ENCODE measurements at regions not wholly inside any gene's neighbourhood (a gene's known extent, or its start where the extent isn't known, plus 50 kb on each side); places are given as distances from the start of the nearest gene placed in this dataset.
A peak's percentile ranks its signal among the peaks of the same experiment; 100 is the strongest.

DNA sequence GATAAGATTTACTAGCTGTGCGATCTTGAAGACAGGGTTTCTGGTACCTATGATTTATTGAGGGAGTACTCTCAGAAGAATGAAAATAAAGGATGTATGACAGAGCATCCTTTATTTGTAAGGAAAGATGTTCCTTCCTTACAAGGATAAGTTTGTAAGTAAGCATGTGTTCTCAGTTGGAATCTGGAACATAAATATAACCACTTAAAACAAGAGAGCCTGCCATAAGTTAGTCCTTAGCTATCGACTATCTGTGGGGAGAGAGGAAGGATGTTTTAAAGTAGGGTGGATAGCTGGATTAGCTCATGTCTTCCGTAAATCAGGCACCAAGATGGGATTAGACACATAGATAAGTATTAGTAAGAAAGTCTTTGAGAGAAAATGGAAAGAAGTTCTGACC is 192.6 kb upstream of the CARD18 start:
- no peak for DNase-seq (ENCODE audit: low read depth)

DNA sequence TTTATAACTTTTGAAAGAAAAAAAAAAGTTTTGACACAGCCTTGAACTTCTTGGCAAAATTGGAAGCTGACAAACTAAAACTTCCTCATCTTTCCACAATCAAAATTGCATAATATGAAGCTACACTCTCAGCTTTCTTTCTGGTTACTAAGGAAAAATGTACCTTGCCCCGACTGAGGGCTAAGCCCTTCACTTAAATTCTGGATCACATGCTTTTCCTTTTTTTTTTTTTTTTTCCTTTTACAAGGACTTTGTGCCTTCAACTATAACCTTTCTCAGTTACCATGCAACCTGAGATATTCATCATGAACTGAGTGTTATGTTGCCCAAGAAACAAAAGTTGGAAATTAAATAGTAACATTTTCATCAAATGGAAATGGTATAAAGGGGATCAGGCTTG is 188.5 kb upstream of the CARD18 start:
- DNase-seq (ENCODE audit: low read depth): no peak

DNA sequence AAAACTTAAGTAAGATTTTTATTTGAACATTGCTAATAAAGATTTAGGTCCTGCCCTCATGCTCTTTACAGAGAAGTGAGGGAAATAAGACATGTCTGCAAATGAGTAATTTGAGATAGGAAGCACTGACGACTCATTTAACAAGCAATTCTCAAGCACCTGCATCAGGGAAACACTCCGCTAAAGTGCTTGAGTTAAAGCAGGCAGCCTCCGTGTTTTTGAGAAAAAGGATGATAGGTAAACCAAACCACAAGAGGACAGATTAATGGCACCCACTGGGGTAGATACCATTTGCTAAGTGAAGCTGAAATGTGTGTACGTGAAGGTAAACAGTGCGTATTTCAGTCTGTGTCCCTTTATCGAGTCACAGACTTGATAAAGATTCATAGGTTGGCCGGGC is 184.6 kb upstream of the CARD18 start:
- DNase-seq (ENCODE audit: low read depth): no peak

- DNase-seq (ENCODE audit: low read depth): no peak
Measured at GRCh38 chr11:105321696-105322095, 182.1 kb upstream of the CARD18 start.

- no peak for DNase-seq (ENCODE audit: low read depth)
Measured at GRCh38 chr11:105315287-105315686, 175.7 kb upstream of the CARD18 start.

- DNase-seq (ENCODE audit: low read depth): no peak
Measured at GRCh38 chr11:105312266-105312665, 172.7 kb upstream of the CARD18 start.

DNA sequence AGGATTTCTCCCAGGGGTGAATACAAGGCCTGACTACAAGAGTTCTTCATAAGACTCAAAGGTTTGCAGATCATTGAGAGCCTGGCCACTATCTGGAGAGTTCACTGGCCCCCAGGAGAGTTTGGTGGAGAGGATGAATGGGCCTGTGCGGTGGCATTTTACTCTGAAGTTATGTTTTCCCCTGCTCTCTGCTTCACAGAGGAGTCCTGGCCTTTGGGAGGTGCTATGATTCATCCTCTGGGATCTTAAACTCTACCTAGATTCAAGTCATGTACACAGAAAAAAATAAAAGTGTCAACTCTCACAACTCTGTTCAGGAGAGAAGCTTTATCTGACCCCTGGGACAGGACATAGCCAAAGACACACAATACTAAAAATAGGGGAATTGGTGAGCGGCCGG is 159.1 kb upstream of the CARD18 start:
- DNase-seq (ENCODE audit: low read depth): no peak

DNA sequence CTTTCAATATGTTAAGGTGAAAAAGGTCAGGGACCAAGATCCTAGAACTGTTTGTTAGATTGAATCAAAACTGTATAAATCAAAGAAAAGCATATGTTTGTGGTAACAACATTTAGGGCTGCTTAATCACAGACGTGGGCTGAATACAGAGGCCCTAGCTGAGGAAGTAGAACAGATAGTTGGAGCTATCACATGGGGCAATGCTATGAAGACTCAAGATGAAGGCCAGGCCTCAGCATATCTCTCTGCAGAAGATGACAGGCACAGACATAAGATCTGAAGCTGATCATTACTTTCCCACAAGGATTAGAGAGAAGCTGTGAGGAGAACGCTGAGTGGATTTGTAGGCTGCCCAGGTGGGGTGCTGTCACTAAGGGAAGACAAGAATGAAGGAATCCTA is 158.6 kb upstream of the CARD18 start:
- DNase-seq (ENCODE audit: low read depth): no peak

DNA sequence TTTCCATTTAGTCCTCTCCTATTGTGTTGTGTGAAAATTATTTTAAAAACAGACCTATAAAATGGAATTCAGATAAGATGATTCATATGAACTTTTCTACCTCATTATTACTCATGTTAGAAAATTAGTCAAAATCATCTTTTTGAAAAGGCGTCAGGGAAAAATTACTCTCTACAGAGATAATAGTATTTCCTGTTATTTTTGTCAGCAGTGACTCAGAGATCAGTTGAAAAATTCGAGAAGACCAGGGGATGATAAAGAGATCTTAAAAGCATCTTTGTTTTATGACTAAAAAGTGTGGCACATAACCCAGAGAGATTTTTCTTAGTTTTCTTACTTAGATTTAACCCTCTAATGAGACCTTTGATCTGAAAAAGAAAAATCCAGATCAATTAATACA is 157.9 kb upstream of the CARD18 start:
- peak; percentile 8 for DNase-seq (ENCODE audit: low read depth)

- DNase-seq (ENCODE audit: low read depth): no peak
Measured at GRCh38 chr11:105296806-105297205, 157.2 kb upstream of the CARD18 start.

- no peak for DNase-seq (ENCODE audit: low read depth)
Measured at GRCh38 chr11:105296386-105296785, 156.8 kb upstream of the CARD18 start.

- no peak for DNase-seq (ENCODE audit: low read depth)
Measured at GRCh38 chr11:105282658-105283057, 143.1 kb upstream of the CARD18 start.

- no peak for DNase-seq (ENCODE audit: low read depth)
Measured at GRCh38 chr11:105274631-105275030, 135.1 kb upstream of the CARD18 start.

DNA sequence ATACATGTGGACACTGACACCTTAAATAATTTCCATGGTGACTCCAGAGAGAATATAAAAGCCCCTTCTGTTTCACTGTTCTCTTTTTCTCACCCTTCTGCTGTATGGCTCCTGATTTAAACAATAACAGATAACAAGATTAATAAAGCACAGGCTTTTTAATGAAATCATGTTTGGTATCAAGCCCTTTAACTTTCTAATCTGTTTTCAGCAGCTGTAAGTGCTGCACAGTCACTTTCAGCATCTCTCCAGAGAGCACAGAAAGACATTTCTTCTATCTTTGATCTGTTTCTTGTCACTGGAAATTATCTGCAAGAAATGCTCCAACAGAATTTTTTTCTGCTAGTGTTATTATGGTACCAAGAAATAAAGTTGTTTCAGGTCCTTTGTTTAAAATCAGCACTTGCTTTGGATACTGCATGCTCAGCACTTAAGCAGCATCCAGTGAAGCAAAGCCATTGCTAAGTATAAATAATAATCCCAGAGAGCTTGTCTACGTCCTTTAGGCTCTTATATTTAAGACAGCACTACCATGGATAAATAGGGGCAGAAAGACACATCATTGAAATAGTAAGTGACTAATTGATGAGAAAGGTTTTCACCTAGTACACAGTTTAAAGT is 134.2 kb upstream of the CARD18 start:
- DNase-seq (ENCODE audit: low read depth): no peak

DNA sequence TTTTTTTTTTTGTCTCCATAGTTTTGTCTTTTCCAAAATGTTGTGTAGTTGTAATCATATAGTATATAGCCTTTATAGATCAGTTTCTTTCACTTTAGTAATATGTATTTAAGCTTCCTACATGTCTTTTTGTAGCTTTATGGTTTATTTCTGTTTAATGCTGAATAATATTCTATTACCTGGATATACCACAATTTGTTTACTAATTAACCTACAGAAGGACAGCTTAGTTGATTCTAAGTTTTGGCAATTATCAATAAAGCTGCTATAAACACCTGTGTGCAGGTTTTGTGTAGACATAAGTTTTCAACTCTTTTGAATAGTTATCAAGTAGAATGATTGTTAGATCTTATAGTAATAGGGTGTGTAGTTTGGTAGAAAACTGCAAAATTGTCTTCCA is 130.3 kb upstream of the CARD18 start:
- no peak for DNase-seq (ENCODE audit: low read depth)

DNA sequence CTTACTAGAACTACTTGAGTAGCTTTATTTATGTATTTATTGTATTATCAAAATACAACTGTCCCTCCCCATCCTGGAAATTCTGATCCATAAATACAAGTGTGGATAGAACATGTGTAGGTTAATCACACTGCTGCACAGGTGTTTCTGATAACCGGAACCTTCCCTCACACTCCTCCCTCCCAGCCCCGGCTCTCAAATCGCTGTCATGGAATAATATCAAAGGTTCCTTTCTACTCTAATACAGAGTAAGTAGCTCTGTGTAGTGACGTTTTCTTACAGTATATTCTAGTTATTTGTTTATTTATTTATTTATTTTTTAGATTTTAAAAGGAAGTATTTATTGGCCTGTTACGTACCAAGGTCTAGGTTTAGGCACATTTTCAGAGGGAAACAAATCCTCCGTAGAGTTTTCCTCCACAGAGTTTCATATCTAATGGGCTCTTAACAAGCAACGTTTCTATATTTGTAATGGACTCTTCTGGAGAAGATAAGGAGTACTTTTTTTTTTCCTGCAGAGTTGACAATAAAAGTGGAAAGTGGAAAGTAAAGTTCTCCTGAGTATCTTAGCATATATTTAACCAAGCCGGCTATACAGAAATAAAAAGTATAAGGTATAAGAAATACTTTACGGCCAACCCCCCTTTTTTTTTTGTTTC is 129.0 kb upstream of the CARD18 start:
- DNase-seq (ENCODE audit: low read depth): no peak

GRCh38 chr11:105265845-105266244 is 126.3 kb upstream of the CARD18 start:
- no peak for DNase-seq (ENCODE audit: low read depth)

DNA sequence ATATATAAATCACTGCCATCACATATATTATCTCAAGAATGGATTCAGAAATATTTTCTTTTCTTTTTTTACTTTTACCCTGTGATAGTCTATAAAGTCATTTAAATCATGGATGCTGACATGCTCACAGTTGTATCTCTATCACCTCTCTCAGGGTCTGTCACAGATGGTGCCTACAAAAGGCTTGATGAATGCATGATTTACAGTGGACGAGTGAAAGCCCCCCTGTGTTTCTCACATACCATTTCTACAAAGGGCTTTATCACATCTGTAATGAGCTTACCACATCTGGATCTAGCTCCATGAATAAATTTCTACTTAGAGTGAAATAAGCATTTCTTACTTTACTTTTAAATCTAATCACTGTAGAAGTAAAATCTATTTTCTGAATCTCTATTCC is 121.4 kb upstream of the CARD18 start:
- no peak for DNase-seq (ENCODE audit: low read depth)

DNA sequence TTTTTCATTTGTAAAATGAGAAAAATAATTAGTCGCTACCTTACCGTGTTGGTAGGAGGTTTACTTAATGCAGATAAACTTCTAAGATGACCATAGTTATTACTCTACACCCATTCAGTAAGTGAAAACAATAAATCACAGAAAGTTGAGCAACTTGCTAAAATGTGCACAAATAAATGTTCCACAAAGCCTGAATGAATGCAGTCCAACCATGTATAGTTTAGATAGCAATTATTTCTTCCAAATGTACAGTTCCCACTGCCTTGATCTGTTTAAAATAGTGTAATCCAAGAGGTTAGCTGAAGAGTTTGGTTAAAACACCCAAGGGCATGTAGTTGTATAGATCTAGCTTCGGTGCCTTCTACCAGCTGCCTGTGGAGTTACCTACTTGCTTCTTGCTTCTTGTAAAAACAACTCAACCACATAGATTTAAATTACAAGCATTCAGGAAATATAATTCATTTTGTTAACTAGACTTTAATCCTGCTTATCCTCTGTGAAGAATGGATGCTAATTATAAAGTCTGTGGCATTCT is 106.3 kb upstream of the CARD18 start:
- no peak for DNase-seq (ENCODE audit: low read depth)

DNA sequence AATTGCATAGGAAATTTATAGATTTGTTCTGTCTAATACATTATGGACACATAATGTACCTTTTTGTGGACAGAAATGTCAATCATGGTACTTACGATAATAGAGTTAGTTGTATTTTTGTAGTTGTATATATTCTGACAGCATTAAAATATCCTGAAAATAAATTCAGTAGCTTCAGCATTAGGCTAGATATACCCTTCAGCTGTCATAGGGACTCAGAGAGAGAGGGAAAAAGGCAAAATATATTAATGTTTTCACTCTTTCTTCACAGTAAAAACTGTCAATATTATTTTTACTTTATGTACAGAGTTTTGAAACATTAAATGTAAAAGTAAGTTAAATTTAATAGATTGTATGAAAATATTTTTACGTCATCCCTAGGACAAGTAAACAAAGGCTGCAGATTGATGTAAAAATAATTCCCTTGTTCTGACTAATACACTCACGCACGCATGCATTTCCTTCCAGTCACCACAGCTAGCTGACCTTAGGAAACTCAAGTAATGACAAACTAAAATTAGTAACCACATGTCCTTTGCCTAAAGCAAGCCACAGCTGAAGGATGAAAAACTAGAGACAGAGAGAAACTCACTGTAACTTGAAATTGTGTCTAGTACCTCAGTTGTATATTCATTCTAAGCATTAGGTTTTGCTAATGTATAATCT is 104.7 kb upstream of the CARD18 start:
- peak; percentile 84 for DNase-seq (ENCODE audit: low read depth)

DNA sequence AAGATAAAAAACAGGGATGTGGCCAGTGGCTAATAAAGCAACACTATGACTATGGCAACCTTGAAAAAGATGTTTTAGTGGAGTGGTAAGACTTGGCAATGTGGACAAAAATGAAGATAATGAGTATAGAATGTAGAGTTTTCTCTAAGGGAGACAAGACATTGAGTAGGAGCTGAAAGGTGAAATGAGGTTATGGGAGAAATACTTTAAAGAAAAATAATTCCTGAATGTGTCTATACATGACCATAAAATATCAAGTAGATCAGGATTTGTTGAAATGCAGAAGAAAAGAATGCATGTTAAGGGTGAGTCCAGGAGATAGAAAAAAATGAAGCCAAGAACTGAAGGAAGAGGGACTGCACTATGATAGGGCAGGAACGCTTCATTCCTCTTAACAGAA is 101.6 kb upstream of the CARD18 start:
- DNase-seq (ENCODE audit: low read depth): no peak

DNA sequence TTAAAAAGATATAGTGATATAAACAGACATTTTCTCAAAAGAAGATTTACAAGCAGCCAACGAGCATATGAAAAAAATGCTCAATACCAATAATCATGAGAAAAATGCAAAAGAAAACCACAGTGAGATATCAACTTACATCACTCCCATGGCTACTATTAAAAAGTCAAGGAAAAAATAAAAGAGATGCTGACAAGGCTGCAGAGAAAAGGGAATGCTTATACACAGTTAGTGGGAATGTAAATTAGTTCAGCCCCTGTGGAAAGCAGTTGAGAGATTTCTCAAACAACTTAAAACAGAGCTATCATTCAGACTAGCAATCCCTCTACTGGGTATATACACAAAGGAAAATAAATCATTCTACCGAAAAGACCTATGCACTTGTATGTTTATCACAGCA is 97.1 kb upstream of the CARD18 start:
- peak; percentile 46 for DNase-seq (ENCODE audit: low read depth)

DNA sequence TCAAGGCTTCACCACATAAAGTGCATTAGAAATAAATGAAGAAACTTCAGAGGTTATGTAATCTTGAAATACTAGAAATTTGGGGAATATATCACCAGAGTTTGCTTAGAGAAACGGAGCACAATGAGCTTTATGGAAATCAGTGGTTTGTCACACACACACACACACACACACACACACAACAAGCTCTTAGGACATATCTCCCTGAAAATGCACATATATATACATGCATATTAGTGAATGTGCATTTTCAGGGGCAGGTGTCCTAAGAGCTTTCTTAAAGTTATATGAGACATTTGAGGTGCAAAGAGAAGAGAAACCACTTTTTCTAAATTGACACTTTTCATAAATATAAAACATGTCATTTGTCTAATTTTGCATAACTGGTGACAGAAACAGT is 93.7 kb upstream of the CARD18 start:
- DNase-seq (ENCODE audit: low read depth): no peak
